B cell (primary cell): ENCODE measurements at regions not wholly inside any gene's neighbourhood (a gene's known extent, or its start where the extent isn't known, plus 50 kb on each side); places are given as distances from the start of the nearest gene placed in this dataset.

Experiments
- ATAC-seq: fragments of 200-7000 bp; cut with Tn5 transposase; one replicate; pipeline ENCODE4 v1.10.0; 2021; ENCODE audit warnings: low read depth, mild to moderate bottlenecking, moderate number of reproducible peaks, moderate library complexity
- CTCF ChIA-PET: fragments of 350-600 bp; sonication (Branson Sonifier 250); formaldehyde crosslinking; loops from one replicate; lab custom pipeline; 2021; ENCODE audit warnings: antibody characterized with exemption, inconsistent platforms; lab: Charles Lee
- POLR2A ChIA-PET: fragments of 350-600 bp; sonication (Branson Sonifier 250); formaldehyde crosslinking; loops from one replicate; lab custom pipeline; 2021; ENCODE audit warnings: antibody characterized with exemption; lab: Charles Lee
- DNase-seq: peaks from one replicate; pipeline ENCODE4 v3.0.0; 2013
- H2AFZ ChIP-seq: 2 replicates; pipeline ENCODE4 v1.6.1; 2012; ENCODE audit warnings: mild to moderate bottlenecking, low read depth, low read length; ENCODE audit not compliant: insufficient read depth, poor library complexity, severe bottlenecking
- H3K27ac ChIP-seq, 2 donors: 1 replicate in 1 of 2; 2 replicates in 1 of 2; pipeline ENCODE4 v1.5.1; 2012 to 2013; ENCODE audit warnings: low read length in 2 of 2, mild to moderate bottlenecking in 2 of 2, moderate library complexity in 1 of 2
- H3K27me3 ChIP-seq, 4 experiments: fragments of 200-600 bp in 1 of 4; sonication (generic) in 1 of 4; replicated peaks in 1 of 4; 1 replicate in 2 of 4; 2 replicates in 2 of 4; pipeline versions ENCODE4 v1.6.1 to v1.7.0; 2013 to 2016; ENCODE audit warnings: low read length in 3 of 4, mild to moderate bottlenecking in 2 of 4, mixed read lengths in 1 of 4, moderate library complexity in 1 of 4; ENCODE audit not compliant: insufficient read depth in 4 of 4, control insufficient read depth in 3 of 4; ENCODE audit errors: control extremely low read depth in 1 of 4
- H3K36me3 ChIP-seq, 2 experiments: replicated peaks in 1 of 2; 1 replicate in 1 of 2; 2 replicates in 1 of 2; pipeline versions ENCODE4 v1.6.1 to v1.7.1; 2013; ENCODE audit warnings: low read length in 1 of 2; ENCODE audit not compliant: insufficient read depth in 2 of 2, control insufficient read depth in 1 of 2; ENCODE audit errors: control extremely low read depth in 1 of 2, extremely low read depth in 1 of 2
- H3K4me1 ChIP-seq, 2 donors: fragments of 200-600 bp in 1 of 2; sonication (generic) in 1 of 2; 1 replicate in 1 of 2; 2 replicates in 1 of 2; pipeline versions ENCODE4 v1.5.1 to v1.6.1; 2013 to 2017; ENCODE audit warnings: low read length in 2 of 2; ENCODE audit not compliant: control insufficient read depth in 2 of 2, insufficient read depth in 2 of 2
- H3K4me2 ChIP-seq: replicated peaks from 2 replicates; pipeline ENCODE3; 2012; ENCODE audit warnings: mild to moderate bottlenecking, low read depth, low read length; ENCODE audit not compliant: poor library complexity, severe bottlenecking
- H3K4me3 ChIP-seq, 5 experiments: fragments of 200-600 bp in 1 of 5; sonication (generic) in 1 of 5; 1 replicate in 3 of 5; 2 replicates in 2 of 5; pipeline versions ENCODE4 v1.5.1 to v1.7.0; 2011 to 2016; ENCODE audit warnings: low read length in 4 of 5, mild to moderate bottlenecking in 4 of 5, low read depth in 2 of 5, control low read depth in 1 of 5, moderate library complexity in 1 of 5; ENCODE audit not compliant: insufficient read depth in 1 of 5; ENCODE audit errors: control extremely low read depth in 1 of 5, extremely low read depth in 1 of 5
- H3K79me2 ChIP-seq: fragments of 200-600 bp; sonication (generic); one replicate; pipeline ENCODE4 v1.6.0; 2016; ENCODE audit warnings: low read length; ENCODE audit not compliant: control insufficient read depth, insufficient read depth
- H3K9ac ChIP-seq: fragments of 200-600 bp; sonication (generic); 2 replicates; pipeline ENCODE4 v1.6.1; 2017; ENCODE audit warnings: mild to moderate bottlenecking, low read length, moderate library complexity
- H3K9me3 ChIP-seq, 3 donors: one replicate each; pipeline versions ENCODE4 v1.6.1 to v1.7.1; 2013; ENCODE audit warnings: low read length in 2 of 3; ENCODE audit not compliant: control insufficient read depth in 2 of 3, insufficient read depth in 1 of 3; ENCODE audit errors: control extremely low read depth in 1 of 3
- H4K20me1 ChIP-seq: 2 replicates; pipeline ENCODE4 v1.6.0; 2012; ENCODE audit warnings: mild to moderate bottlenecking, low read length; ENCODE audit not compliant: insufficient read depth, control insufficient read depth, poor library complexity, severe bottlenecking
- H3K27ac Mint-ChIP-seq: one replicate; pipeline ENCODE4 v1.8.0; 2021; ENCODE audit warnings: mixed read lengths
- H3K27me3 Mint-ChIP-seq: one replicate; pipeline ENCODE4 v1.8.0; 2021; ENCODE audit warnings: mixed read lengths
- H3K4me1 Mint-ChIP-seq: one replicate; pipeline ENCODE4 v1.8.0; 2021; ENCODE audit warnings: mixed read lengths
- H3K4me3 Mint-ChIP-seq: one replicate; pipeline ENCODE4 v1.8.0; 2021; ENCODE audit warnings: mixed read lengths
- H3K9me3 Mint-ChIP-seq: one replicate; pipeline ENCODE4 v1.8.0; 2022; ENCODE audit warnings: mixed read lengths; ENCODE audit not compliant: insufficient read depth
- EZH2 ChIP-seq: IDR thresholded peaks from 2 replicates; pipeline ENCODE4 v1.6.1; 2012; ENCODE audit warnings: borderline replicate concordance, low read depth, mild to moderate bottlenecking, moderate library complexity, low read length; ENCODE audit not compliant: insufficient read depth, poor library complexity, severe bottlenecking
- WGBS: methylation state at CpG from one replicate; pipeline ENCODE4 v1.1.5; 2013; ENCODE audit warnings: missing lambda C conversion rate; ENCODE audit not compliant: insufficient coverage; 5-methylcytosine and 5-hydroxymethylcytosine counted together
- intact Hi-C: fragments of 100-400 bp; cut with micrococcal nuclease; formaldehyde crosslinking; loops from one replicate; pipeline ENCODE4 v1.10.0; 2022
- TF ChIP-seq, protein P1 (sequence below): fragments of 200-600 bp; IDR thresholded peaks from one replicate; pipeline ENCODE4 v1.8.0; 2022; ENCODE audit warnings: antibody characterized with exemption, mild to moderate bottlenecking

DNA sequence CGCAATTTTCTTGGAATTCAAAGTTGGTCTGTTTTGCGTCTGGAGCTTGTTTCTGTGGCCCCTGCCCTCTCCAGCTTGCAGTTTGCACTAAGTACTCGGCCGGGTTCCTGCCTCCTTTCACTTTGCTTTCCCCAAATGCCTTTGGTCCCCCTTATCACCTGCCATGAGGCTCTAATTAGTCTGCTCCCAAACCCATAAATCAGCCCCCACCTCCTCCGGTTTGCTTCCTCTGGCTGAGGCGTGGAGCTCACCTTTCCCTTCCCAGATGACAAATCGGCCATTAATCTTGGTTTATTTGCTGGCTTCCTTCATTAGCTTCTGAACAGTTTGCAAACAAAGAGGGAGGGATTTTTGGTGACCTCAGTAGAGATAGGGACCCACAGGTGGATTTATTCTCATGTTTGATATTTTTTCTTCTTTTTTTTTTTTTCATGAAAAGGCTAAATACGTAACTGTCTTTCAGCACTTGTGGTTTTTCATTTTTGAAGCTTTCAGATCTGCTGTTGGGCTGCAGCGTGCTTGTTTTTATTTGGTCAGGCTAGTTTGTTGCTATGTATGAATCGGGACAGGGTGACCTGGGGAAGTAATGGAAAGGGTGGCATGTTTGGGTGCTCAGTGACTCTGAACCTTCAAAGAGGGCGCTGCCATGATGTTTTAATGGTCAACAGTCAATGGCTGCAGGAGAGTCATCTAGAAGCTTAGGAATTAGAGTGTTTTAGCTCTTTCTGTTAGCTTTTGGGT lies 121.7 kb upstream of the JAG1 start:
- no peak for DNase-seq
- H3K79me2 ChIP-seq, result no peaks in the 10 kb centered on the region
- 68% methylated on average over 9 of the region's 11 CpGs for WGBS
- H3K27me3 ChIP-seq, result no peaks in the 10 kb centered on the region
- POLR2A ChIA-PET, result no interaction called here
- peaks cover 0 to 4% (median 0%) of the 10 kb centered on the region in 3 donors for H3K9me3 ChIP-seq
- H3K4me3 Mint-ChIP-seq, result no peak overlapping the region
- no peak for TF ChIP-seq EZH2
- TF ChIP-seq, protein P1, sequence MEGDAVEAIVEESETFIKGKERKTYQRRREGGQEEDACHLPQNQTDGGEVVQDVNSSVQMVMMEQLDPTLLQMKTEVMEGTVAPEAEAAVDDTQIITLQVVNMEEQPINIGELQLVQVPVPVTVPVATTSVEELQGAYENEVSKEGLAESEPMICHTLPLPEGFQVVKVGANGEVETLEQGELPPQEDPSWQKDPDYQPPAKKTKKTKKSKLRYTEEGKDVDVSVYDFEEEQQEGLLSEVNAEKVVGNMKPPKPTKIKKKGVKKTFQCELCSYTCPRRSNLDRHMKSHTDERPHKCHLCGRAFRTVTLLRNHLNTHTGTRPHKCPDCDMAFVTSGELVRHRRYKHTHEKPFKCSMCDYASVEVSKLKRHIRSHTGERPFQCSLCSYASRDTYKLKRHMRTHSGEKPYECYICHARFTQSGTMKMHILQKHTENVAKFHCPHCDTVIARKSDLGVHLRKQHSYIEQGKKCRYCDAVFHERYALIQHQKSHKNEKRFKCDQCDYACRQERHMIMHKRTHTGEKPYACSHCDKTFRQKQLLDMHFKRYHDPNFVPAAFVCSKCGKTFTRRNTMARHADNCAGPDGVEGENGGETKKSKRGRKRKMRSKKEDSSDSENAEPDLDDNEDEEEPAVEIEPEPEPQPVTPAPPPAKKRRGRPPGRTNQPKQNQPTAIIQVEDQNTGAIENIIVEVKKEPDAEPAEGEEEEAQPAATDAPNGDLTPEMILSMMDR, result no peak
- no peak overlapping the region for H3K27ac Mint-ChIP-seq
- CTCF ChIA-PET, result no interaction called here
- peaks cover 2% of the 10 kb centered on the region for H3K9me3 Mint-ChIP-seq
- H3K4me2 ChIP-seq, result no peak overlapping the region
- no peak for ATAC-seq
- intact Hi-C loops, result no loop called here
- H3K36me3 ChIP-seq, result no peaks in the 10 kb centered on the region
- H3K4me1 ChIP-seq, result no peaks in the 10 kb centered on the region
- H3K4me1 Mint-ChIP-seq, result no peaks in the 10 kb centered on the region
- H3K27me3 Mint-ChIP-seq, result no peaks in the 10 kb centered on the region
- H4K20me1 ChIP-seq, result no peaks in the 10 kb centered on the region
- no peak overlapping the region for H3K4me3 ChIP-seq
- H2AFZ ChIP-seq, result no peak overlapping the region
- no peak overlapping the region for H3K27ac ChIP-seq
- H3K9ac ChIP-seq, result no peak overlapping the region

DNA sequence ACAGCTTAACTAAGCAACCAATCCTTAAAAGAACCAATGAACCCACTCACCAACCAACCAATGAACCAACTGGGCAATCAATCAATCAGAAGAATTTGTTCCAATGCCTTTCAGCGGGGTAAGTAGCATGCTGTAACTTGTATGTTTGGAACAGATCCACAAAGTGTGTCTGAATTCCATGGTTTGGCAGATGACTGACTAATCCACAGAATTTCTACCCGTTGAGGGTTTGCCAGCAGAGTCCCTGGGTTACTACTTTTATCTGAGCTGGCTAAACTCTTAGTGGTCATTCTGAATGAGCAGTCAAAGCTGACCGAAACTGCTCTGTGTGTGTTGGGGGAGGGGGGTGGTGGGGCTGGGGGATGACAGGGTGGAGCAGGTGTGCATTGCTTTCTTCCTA lies 125.0 kb upstream of the JAG1 start:
- Histone ChIP-seq H3K9ac (no peak overlapping the region), H3K79me2 (no peaks in the 10 kb centered on the region), H3K9me3 (no peaks in the 10 kb centered on the region), H3K27ac (no peak overlapping the region), H3K27me3 (no peaks in the 10 kb centered on the region), H3K36me3 (no peaks in the 10 kb centered on the region), H3K4me2 (no peak overlapping the region), H2AFZ (no peak overlapping the region), H4K20me1 (no peaks in the 10 kb centered on the region), H3K4me1 (no peaks in the 10 kb centered on the region), H3K4me3 (no peak overlapping the region)
- 86% methylated on average over 2 of the region's 3 CpGs for WGBS
- ChIA-PET CTCF (no interaction called here), POLR2A (no interaction called here)
- H3K4me1 Mint-ChIP-seq, result no peaks in the 10 kb centered on the region
- H3K27ac Mint-ChIP-seq, result no peak overlapping the region
- peaks cover 4% of the 10 kb centered on the region for H3K9me3 Mint-ChIP-seq
- intact Hi-C loops, result no loop called here
- DNase-seq, result no peak
- TF ChIP-seq, protein P1, result no peak
- no peak for TF ChIP-seq EZH2
- ATAC-seq, result no peak
- no peaks in the 10 kb centered on the region for H3K27me3 Mint-ChIP-seq
- H3K4me3 Mint-ChIP-seq, result no peak overlapping the region
